SK-N-SH treated with all-trans-retinoic acid at 6 μM for 48 hours (cell line): ENCODE measurements at regions not wholly inside any gene's neighbourhood (a gene's known extent, or its start where the extent isn't known, plus 50 kb on each side); places are given as distances from the start of the nearest gene placed in this dataset.

Source experiments
- ATAC-seq: fragments of 200-7000 bp; cut with Tn5 transposase; 3 replicates; pipeline ENCODE4 v1.9.1; 2020; ENCODE audit warnings: mild to moderate bottlenecking, moderate library complexity
- ARNTL ChIP-seq: fragments of 450-650 bp; formaldehyde crosslinking; IDR thresholded peaks from 2 replicates; pipeline ENCODE4 v1.5.0; 2020; ENCODE audit warnings: low read depth, mild to moderate bottlenecking, moderate library complexity, borderline replicate concordance
- BACH2 ChIP-seq: fragments of 250-450 bp; sonication (Bioruptor Pico); IDR thresholded peaks from 2 replicates; pipeline ENCODE4 v1.9.0; 2021; ENCODE audit warnings: mild to moderate bottlenecking, borderline replicate concordance
- CSDC2 ChIP-seq: fragments of 250-450 bp; sonication (Bioruptor Pico); IDR thresholded peaks from 2 replicates; pipeline ENCODE4 v1.5.0; 2020; ENCODE audit warnings: mild to moderate bottlenecking, moderate library complexity
- GLIS3 ChIP-seq: fragments of 250-450 bp; sonication (Bioruptor Pico); IDR thresholded peaks from 2 replicates; pipeline ENCODE4 v1.5.0; 2020; ENCODE audit warnings: mild to moderate bottlenecking, moderate library complexity
- ISL1 ChIP-seq: fragments of 250-450 bp; sonication (Bioruptor Pico); IDR thresholded peaks from 2 replicates; pipeline ENCODE4 v2.1.2; 2022; ENCODE audit warnings: mild to moderate bottlenecking, moderate library complexity
- OSR1 ChIP-seq: fragments of 250-450 bp; sonication (Bioruptor Pico); IDR thresholded peaks from 2 replicates; pipeline ENCODE4 v1.8.0; 2022; ENCODE audit warnings: moderate library complexity, mild to moderate bottlenecking, inconsistent platforms
- PPARA ChIP-seq: fragments of 250-450 bp; sonication (Bioruptor Pico); IDR thresholded peaks from 2 replicates; pipeline ENCODE4 v1.5.0; 2020; ENCODE audit warnings: mild to moderate bottlenecking, borderline replicate concordance
- RARB ChIP-seq: fragments of 250-450 bp; sonication (Bioruptor Pico); IDR thresholded peaks from 2 replicates; pipeline ENCODE4 v1.8.0; 2021; ENCODE audit warnings: mild to moderate bottlenecking, moderate library complexity
- SNAI2 ChIP-seq: fragments of 250-450 bp; sonication (Bioruptor Pico); IDR thresholded peaks from 2 replicates; pipeline ENCODE4 v1.5.0; 2020; ENCODE audit warnings: mild to moderate bottlenecking, moderate library complexity
- TCF4 ChIP-seq: fragments of 250-450 bp; sonication (Bioruptor Pico); IDR thresholded peaks from 2 replicates; pipeline ENCODE4 v1.8.0; 2021; ENCODE audit warnings: mild to moderate bottlenecking, moderate library complexity, borderline replicate concordance
- TOX ChIP-seq: fragments of 250-450 bp; sonication (Bioruptor Pico); IDR thresholded peaks from 2 replicates; pipeline ENCODE4 v1.8.0; 2021; ENCODE audit warnings: mild to moderate bottlenecking, moderate library complexity, borderline replicate concordance
- ZC3H10 ChIP-seq: fragments of 250-450 bp; sonication (Bioruptor Pico); IDR thresholded peaks from 2 replicates; pipeline ENCODE4 v1.5.1; 2021; ENCODE audit warnings: mild to moderate bottlenecking, moderate library complexity
- ZFP3 ChIP-seq: fragments of 250-450 bp; sonication (Bioruptor Pico); IDR thresholded peaks from 2 replicates; pipeline ENCODE4 v1.5.0; 2020; ENCODE audit warnings: mild to moderate bottlenecking, moderate library complexity
- ZFP30 ChIP-seq: fragments of 450-650 bp; formaldehyde crosslinking; IDR thresholded peaks from 2 replicates; pipeline ENCODE4 v1.5.0; 2022; ENCODE audit warnings: mild to moderate bottlenecking, moderate library complexity
- ZNF565 ChIP-seq: fragments of 450-650 bp; formaldehyde crosslinking; conservative IDR thresholded peaks from 2 replicates; pipeline ENCODE4 v1.5.0; 2020; ENCODE audit warnings: low read depth, mild to moderate bottlenecking, moderate library complexity
- ZNF70 ChIP-seq: fragments of 450-650 bp; formaldehyde crosslinking; IDR thresholded peaks from 2 replicates; pipeline ENCODE4 v1.5.0; 2020; ENCODE audit warnings: mild to moderate bottlenecking, moderate library complexity
- TF ChIP-seq, protein P1 (sequence below): fragments of 250-450 bp; sonication (Bioruptor Pico); IDR thresholded peaks from 2 replicates; pipeline ENCODE4 v1.5.1; 2020; ENCODE audit warnings: low read depth, mild to moderate bottlenecking, moderate library complexity
- TF ChIP-seq, protein P2 (sequence below): fragments of 250-450 bp; sonication (Bioruptor Pico); IDR thresholded peaks from 2 replicates; pipeline ENCODE4 v1.5.0; 2020; ENCODE audit warnings: mild to moderate bottlenecking, moderate library complexity
- TF ChIP-seq, protein P3 (sequence below): fragments of 250-450 bp; sonication (Bioruptor Pico); IDR thresholded peaks from 2 replicates; pipeline ENCODE4 v1.8.0; 2021; ENCODE audit warnings: low read depth, mild to moderate bottlenecking, moderate library complexity, borderline replicate concordance
- TF ChIP-seq, protein P4 (sequence below): fragments of 250-450 bp; sonication (Bioruptor Pico); IDR thresholded peaks from 2 replicates; pipeline ENCODE4 v1.8.0; 2020; ENCODE audit warnings: mild to moderate bottlenecking, moderate library complexity, borderline replicate concordance
- TF ChIP-seq, protein P5 (sequence below): fragments of 250-450 bp; sonication (Bioruptor Pico); IDR thresholded peaks from 2 replicates; pipeline ENCODE4 v1.5.1; 2021; ENCODE audit warnings: mild to moderate bottlenecking, moderate library complexity

DNA sequence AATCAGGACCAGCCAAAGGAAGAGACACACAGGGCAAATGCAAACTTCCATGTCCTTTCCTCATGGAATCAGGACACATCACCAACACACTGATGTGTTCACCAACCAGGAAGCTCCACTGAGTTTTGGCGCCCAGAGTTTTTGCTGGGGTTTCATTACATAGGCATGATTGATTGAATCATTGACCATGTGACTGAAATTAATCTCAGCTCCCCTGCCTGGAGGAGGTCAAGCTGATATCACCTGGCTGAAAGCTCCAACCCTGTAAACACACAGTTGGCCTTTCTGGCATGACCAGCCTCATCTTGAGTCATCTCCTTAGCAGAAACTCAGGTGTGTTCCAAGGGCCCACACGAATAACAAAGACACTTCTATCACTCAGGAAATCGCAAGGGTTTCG, 133.2 kb downstream of the TRIM29 start:
- TF ChIP-seq TCF4, result no peak
- TF ChIP-seq, protein P1, sequence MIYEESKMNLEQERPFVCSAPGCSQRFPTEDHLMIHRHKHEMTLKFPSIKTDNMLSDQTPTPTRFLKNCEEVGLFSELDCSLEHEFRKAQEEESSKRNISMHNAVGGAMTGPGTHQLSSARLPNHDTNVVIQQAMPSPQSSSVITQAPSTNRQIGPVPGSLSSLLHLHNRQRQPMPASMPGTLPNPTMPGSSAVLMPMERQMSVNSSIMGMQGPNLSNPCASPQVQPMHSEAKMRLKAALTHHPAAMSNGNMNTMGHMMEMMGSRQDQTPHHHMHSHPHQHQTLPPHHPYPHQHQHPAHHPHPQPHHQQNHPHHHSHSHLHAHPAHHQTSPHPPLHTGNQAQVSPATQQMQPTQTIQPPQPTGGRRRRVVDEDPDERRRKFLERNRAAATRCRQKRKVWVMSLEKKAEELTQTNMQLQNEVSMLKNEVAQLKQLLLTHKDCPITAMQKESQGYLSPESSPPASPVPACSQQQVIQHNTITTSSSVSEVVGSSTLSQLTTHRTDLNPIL (CRISPR knock-in tag), result no peak
- TF ChIP-seq, protein P2, sequence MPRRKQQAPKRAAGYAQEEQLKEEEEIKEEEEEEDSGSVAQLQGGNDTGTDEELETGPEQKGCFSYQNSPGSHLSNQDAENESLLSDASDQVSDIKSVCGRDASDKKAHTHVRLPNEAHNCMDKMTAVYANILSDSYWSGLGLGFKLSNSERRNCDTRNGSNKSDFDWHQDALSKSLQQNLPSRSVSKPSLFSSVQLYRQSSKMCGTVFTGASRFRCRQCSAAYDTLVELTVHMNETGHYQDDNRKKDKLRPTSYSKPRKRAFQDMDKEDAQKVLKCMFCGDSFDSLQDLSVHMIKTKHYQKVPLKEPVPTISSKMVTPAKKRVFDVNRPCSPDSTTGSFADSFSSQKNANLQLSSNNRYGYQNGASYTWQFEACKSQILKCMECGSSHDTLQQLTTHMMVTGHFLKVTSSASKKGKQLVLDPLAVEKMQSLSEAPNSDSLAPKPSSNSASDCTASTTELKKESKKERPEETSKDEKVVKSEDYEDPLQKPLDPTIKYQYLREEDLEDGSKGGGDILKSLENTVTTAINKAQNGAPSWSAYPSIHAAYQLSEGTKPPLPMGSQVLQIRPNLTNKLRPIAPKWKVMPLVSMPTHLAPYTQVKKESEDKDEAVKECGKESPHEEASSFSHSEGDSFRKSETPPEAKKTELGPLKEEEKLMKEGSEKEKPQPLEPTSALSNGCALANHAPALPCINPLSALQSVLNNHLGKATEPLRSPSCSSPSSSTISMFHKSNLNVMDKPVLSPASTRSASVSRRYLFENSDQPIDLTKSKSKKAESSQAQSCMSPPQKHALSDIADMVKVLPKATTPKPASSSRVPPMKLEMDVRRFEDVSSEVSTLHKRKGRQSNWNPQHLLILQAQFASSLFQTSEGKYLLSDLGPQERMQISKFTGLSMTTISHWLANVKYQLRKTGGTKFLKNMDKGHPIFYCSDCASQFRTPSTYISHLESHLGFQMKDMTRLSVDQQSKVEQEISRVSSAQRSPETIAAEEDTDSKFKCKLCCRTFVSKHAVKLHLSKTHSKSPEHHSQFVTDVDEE (CRISPR knock-in tag), result no peak
- no peak for TF ChIP-seq ZFP30 (CRISPR knock-in tag)
- TF ChIP-seq ZC3H10 (CRISPR knock-in tag), result no peak
- no peak for TF ChIP-seq TOX
- TF ChIP-seq ZNF565 (CRISPR knock-in tag), result no peak
- TF ChIP-seq, protein P3, sequence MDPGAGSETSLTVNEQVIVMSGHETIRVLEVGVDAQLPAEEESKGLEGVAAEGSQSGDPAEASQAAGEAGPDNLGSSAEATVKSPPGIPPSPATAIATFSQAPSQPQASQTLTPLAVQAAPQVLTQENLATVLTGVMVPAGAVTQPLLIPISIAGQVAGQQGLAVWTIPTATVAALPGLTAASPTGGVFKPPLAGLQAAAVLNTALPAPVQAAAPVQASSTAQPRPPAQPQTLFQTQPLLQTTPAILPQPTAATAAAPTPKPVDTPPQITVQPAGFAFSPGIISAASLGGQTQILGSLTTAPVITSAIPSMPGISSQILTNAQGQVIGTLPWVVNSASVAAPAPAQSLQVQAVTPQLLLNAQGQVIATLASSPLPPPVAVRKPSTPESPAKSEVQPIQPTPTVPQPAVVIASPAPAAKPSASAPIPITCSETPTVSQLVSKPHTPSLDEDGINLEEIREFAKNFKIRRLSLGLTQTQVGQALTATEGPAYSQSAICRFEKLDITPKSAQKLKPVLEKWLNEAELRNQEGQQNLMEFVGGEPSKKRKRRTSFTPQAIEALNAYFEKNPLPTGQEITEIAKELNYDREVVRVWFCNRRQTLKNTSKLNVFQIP (CRISPR knock-in tag), result no peak
- no peak for TF ChIP-seq ARNTL (CRISPR knock-in tag)
- TF ChIP-seq, protein P4, sequence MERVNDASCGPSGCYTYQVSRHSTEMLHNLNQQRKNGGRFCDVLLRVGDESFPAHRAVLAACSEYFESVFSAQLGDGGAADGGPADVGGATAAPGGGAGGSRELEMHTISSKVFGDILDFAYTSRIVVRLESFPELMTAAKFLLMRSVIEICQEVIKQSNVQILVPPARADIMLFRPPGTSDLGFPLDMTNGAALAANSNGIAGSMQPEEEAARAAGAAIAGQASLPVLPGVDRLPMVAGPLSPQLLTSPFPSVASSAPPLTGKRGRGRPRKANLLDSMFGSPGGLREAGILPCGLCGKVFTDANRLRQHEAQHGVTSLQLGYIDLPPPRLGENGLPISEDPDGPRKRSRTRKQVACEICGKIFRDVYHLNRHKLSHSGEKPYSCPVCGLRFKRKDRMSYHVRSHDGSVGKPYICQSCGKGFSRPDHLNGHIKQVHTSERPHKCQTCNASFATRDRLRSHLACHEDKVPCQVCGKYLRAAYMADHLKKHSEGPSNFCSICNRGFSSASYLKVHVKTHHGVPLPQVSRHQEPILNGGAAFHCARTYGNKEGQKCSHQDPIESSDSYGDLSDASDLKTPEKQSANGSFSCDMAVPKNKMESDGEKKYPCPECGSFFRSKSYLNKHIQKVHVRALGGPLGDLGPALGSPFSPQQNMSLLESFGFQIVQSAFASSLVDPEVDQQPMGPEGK (CRISPR knock-in tag), result no peak
- no peak for TF ChIP-seq PPARA
- TF ChIP-seq SNAI2 (CRISPR knock-in tag), result no peak
- no peak for TF ChIP-seq BACH2 (CRISPR knock-in tag)
- TF ChIP-seq OSR1 (CRISPR knock-in tag), result no peak
- TF ChIP-seq GLIS3 (CRISPR knock-in tag), result no peak
- TF ChIP-seq, protein P5, sequence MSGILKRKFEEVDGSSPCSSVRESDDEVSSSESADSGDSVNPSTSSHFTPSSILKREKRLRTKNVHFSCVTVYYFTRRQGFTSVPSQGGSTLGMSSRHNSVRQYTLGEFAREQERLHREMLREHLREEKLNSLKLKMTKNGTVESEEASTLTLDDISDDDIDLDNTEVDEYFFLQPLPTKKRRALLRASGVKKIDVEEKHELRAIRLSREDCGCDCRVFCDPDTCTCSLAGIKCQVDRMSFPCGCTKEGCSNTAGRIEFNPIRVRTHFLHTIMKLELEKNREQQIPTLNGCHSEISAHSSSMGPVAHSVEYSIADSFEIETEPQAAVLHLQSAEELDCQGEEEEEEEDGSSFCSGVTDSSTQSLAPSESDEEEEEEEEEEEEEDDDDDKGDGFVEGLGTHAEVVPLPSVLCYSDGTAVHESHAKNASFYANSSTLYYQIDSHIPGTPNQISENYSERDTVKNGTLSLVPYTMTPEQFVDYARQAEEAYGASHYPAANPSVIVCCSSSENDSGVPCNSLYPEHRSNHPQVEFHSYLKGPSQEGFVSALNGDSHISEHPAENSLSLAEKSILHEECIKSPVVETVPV, result no peak
- TF ChIP-seq ZFP3 (CRISPR knock-in tag), result no peak
- TF ChIP-seq CSDC2 (CRISPR knock-in tag), result no peak
- TF ChIP-seq, all 23 proteins: peak for 0
- no peak for ATAC-seq

DNA sequence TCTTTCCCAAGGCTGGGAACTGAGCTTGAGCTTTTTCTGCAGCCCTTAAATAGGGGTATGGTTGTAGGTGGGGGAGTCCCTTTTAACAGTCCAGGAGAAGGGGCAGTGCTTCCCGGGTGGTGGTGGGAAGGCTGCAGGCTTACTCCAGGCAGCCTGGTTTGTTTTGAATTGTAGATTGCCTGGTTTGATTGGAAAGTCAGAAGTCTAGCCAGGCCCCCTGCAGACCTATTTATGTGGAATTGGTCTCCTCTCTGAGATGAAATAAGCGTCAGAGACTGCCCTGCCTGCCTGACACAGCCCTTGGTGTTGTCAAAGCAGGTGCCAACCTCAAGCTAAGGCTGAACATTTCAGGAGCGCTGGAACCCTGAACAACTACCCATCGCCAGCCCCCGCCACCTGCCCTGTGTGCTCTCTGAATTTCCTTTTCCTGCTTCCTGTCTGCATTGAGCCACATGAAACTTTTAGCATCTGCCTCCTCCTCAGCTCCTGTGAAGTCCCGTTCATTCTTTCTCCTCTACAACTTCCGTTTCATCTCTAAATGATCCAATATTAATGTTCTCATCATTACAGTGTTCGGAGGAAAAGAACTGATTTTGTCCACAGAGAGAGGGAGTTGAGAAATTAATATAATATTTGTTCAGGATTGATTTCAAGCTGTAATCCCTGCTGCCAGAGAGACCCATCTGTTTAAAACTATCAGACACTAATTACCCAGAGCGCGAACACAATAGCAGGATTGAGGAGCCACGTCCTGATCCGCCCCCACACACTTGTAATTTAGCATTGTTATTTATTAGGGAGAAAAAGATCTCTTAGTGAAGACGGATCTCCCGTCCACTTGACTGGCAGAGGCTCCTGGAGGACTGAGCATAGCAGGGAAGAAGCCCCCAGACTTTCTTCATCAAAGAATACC, 136.5 kb downstream of the TRIM29 start:
- ATAC-seq, result no peak
- TF ChIP-seq, protein P3 (CRISPR knock-in tag), result no peak
- no peak for TF ChIP-seq ARNTL (CRISPR knock-in tag)
- no peak for TF ChIP-seq PPARA
- TF ChIP-seq, protein P4 (CRISPR knock-in tag), result no peak
- no peak for TF ChIP-seq GLIS3 (CRISPR knock-in tag)
- TF ChIP-seq TOX, result no peak
- TF ChIP-seq CSDC2 (CRISPR knock-in tag), result no peak
- TF ChIP-seq, protein P1 (CRISPR knock-in tag), result no peak
- TF ChIP-seq ZNF565 (CRISPR knock-in tag), result no peak
- TF ChIP-seq BACH2 (CRISPR knock-in tag), result no peak
- TF ChIP-seq ZNF70 (CRISPR knock-in tag), result no peak
- no peak for TF ChIP-seq ZC3H10 (CRISPR knock-in tag)
- TF ChIP-seq RARB (CRISPR knock-in tag), result no peak
- TF ChIP-seq, protein P5, result no peak
- no peak for TF ChIP-seq ZFP3 (CRISPR knock-in tag)
- TF ChIP-seq ISL1 (CRISPR knock-in tag), result no peak
